BE2C (cell line): ENCODE measurements at regions not wholly inside any gene's neighbourhood (a gene's known extent, or its start where the extent isn't known, plus 50 kb on each side); places are given as distances from the start of the nearest gene placed in this dataset.
"Not testable (repeated sequence)": the region's sequence is repeated elsewhere in the genome, so short reads cannot be mapped to it uniquely, and the experiment has no call there.

ENCODE experiments used
- DNase-seq: peaks from one replicate; pipeline ENCODE4 v3.0.0-alpha.2; 2020
- H3K27me3 ChIP-seq: fragments of 250-450 bp; sonication (Bioruptor Pico); 2 replicates; pipeline ENCODE4 v1.5.1; 2020; ENCODE audit warnings: mild to moderate bottlenecking
- H3K36me3 ChIP-seq: fragments of 250-450 bp; sonication (Bioruptor Pico); 2 replicates; pipeline ENCODE4 v1.5.1; 2020; ENCODE audit warnings: mild to moderate bottlenecking
- H3K4me1 ChIP-seq: fragments of 250-450 bp; sonication (Bioruptor Pico); 2 replicates; pipeline ENCODE4 v1.5.1; 2020
- H3K4me3 ChIP-seq: 2 replicates; pipeline ENCODE4 v1.5.1; 2011; ENCODE audit warnings: low read depth, low read length
- H3K9me3 ChIP-seq: fragments of 250-450 bp; sonication (Bioruptor Pico); 2 replicates; pipeline ENCODE4 v1.5.1; 2020
- CTCF ChIP-seq: IDR thresholded peaks from 2 replicates; pipeline ENCODE4 v1.5.1; 2012; ENCODE audit warnings: mild to moderate bottlenecking, low read depth, low read length

- no peaks in the 10 kb centered on the region for H3K27me3 ChIP-seq
- DNase-seq, result no peak
- H3K36me3 ChIP-seq, result no peaks in the 10 kb centered on the region
- TF ChIP-seq CTCF, result no peak
- H3K4me3 ChIP-seq, result no peak overlapping the region
- H3K4me1 ChIP-seq, result no peaks in the 10 kb centered on the region
- no peaks in the 10 kb centered on the region for H3K9me3 ChIP-seq
Observed at GRCh38 chr9:6144947-6145346, 70.7 kb upstream of the IL33 start.

GRCh38 chr9:6142799-6143454 lies 72.7 kb upstream of the IL33 start:
- no peaks in the 10 kb centered on the region for H3K9me3 ChIP-seq
- H3K4me1 ChIP-seq, result no peaks in the 10 kb centered on the region
- no peaks in the 10 kb centered on the region for H3K27me3 ChIP-seq
- H3K36me3 ChIP-seq, result no peaks in the 10 kb centered on the region
- no peak for DNase-seq
- TF ChIP-seq CTCF, result no peak
- no peak overlapping the region for H3K4me3 ChIP-seq

GRCh38 chr9:6135780-6136179 lies 79.8 kb upstream of the IL33 start:
- H3K27me3 ChIP-seq, H3K36me3 ChIP-seq, DNase-seq, H3K9me3 ChIP-seq, H3K4me3 ChIP-seq, H3K4me1 ChIP-seq: not testable (repeated sequence)

- no peaks in the 10 kb centered on the region for H3K9me3 ChIP-seq
- no peak for TF ChIP-seq CTCF
- H3K27me3 ChIP-seq, result no peaks in the 10 kb centered on the region
- no peak overlapping the region for H3K4me3 ChIP-seq
- no peak for DNase-seq
- no peaks in the 10 kb centered on the region for H3K4me1 ChIP-seq
- no peaks in the 10 kb centered on the region for H3K36me3 ChIP-seq
Observed at GRCh38 chr9:6134661-6135180, 80.9 kb upstream of the IL33 start.

GRCh38 chr9:6133346-6134063 lies 82.1 kb upstream of the IL33 start:
- Histone ChIP-seq H3K27me3 (no peaks in the 10 kb centered on the region), H3K36me3 (no peaks in the 10 kb centered on the region), H3K4me1 (no peaks in the 10 kb centered on the region), H3K9me3 (no peaks in the 10 kb centered on the region), H3K4me3 (no peak overlapping the region)
- DNase-seq, result no peak
- TF ChIP-seq CTCF, result no peak

- Histone ChIP-seq H3K4me1 (no peaks in the 10 kb centered on the region), H3K4me3 (no peak overlapping the region), H3K9me3 (no peaks in the 10 kb centered on the region), H3K36me3 (no peaks in the 10 kb centered on the region), H3K27me3 (no peaks in the 10 kb centered on the region)
- DNase-seq, result no peak
- no peak for TF ChIP-seq CTCF
Observed at GRCh38 chr9:6132650-6133049, 83.0 kb upstream of the IL33 start.
